ENCODE measurements at regions not wholly inside any gene's neighbourhood (a gene's known extent, or its start where the extent isn't known, plus 50 kb on each side); places are given as distances from the start of the nearest gene placed in this dataset.

DNA sequence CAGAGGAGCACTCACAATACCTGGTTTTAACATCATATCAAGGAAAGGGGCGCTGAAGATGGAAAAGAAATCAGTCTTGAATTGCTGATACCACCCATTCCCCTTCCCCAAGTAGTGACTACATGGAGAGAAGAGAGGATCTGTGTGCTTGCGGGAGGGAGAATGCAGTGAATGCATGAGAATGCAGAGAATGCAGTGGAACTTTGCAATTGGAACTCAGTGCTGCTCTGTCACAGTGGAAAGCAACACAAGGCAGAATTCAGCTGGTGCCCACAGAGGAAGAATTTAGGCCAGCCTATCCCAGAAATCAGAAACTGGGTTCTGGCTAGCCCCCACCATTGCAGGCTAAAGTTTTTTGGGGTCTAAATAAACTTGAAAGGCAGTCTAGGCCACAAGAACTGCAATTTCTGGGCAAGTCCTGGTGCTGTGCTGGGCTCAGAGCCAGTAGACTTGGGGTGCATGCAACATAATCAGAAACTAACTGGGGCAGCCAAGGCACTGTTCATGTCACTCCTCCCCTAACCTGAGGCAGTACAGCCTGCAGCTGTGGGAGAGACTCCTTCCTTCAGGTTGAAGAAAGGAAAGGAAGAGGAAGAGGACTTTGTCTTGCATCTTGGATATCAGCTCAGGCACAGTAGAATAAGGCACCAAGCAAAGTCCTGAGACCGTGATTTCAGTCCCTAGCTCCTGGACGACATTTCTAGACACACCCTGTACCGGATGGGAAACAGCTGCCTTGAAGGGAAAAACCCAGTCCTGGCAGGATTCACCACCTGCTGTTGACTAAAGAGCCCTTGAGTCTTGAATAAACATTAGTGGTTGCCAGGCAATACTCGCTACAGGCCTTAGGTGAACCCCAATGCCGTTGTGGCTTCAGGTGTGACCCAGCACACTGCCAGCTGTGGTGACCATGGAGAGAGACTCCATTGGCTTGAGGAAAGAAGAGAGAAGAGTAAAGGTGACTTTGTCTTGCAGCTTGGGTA is 329.3 kb downstream of the TBL1XR1 start:
- TF ChIP-seq, protein P1, sequence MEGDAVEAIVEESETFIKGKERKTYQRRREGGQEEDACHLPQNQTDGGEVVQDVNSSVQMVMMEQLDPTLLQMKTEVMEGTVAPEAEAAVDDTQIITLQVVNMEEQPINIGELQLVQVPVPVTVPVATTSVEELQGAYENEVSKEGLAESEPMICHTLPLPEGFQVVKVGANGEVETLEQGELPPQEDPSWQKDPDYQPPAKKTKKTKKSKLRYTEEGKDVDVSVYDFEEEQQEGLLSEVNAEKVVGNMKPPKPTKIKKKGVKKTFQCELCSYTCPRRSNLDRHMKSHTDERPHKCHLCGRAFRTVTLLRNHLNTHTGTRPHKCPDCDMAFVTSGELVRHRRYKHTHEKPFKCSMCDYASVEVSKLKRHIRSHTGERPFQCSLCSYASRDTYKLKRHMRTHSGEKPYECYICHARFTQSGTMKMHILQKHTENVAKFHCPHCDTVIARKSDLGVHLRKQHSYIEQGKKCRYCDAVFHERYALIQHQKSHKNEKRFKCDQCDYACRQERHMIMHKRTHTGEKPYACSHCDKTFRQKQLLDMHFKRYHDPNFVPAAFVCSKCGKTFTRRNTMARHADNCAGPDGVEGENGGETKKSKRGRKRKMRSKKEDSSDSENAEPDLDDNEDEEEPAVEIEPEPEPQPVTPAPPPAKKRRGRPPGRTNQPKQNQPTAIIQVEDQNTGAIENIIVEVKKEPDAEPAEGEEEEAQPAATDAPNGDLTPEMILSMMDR (IDR thresholded peaks at IDR 0.05; ENCODE audit: low read depth, low read length), result no peak
- no peak overlapping the region for H3K4me3 ChIP-seq (replicated peaks in 1 of 2; ENCODE audit: low read depth in 2 of 2, low read length in 2 of 2)
- DNase-seq (ENCODE audit: low read depth in 2 of 2), result peak in 1 of 2 donors; percentile 36

DNA sequence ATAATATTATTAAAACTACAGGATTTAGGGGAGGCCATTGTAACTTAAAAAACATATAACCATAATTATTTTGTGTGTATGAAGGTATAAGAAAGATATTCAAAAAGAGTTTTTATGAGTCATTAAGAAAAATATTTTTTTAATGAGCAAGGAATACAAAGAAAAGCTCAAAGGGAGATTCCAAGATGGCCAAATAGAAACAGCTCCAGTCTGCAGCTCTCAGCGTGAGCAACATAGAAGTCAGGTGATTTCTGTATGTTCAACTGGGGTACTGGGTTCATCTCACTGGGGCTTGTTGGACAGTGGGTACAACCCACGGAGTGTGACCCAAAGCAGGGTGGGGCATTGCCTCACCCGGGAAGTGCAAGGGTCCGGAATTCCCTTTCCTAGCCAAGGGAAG is 336.1 kb downstream of the TBL1XR1 start:
- TF ChIP-seq, protein P1 (IDR thresholded peaks at IDR 0.05; ENCODE audit: low read depth, low read length), result no peak
- H3K4me3 ChIP-seq (replicated peaks in 1 of 2; ENCODE audit: low read depth in 2 of 2, low read length in 2 of 2), result no peak overlapping the region
- peak in 1 of 2 donors; percentile 70 for DNase-seq (ENCODE audit: low read depth in 2 of 2)

DNA sequence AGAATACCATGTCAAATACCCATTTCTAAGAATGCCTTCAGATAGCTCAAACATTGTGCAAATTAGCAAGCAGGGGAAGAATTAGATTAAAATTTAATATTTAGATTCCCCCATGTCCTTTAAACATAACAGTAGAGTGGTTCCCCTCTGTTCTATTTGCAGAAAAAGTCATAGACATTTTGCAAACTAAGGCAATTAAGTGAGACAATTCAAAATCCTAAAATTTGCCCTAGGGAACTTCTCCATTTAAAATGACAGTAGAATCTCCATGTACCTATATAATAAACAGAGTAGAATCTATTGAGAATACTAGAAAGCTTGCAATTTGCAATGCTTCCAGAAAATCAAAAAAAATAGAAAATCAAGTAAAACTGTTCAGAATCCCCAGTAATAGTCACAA is 340.6 kb downstream of the TBL1XR1 start:
- no peak overlapping the region for H3K4me3 ChIP-seq (replicated peaks in 1 of 2; ENCODE audit: low read depth in 2 of 2, low read length in 2 of 2)
- no peak for DNase-seq (ENCODE audit: low read depth in 2 of 2)
- TF ChIP-seq, protein P1 (IDR thresholded peaks at IDR 0.05; ENCODE audit: low read depth, low read length), result no peak

DNA sequence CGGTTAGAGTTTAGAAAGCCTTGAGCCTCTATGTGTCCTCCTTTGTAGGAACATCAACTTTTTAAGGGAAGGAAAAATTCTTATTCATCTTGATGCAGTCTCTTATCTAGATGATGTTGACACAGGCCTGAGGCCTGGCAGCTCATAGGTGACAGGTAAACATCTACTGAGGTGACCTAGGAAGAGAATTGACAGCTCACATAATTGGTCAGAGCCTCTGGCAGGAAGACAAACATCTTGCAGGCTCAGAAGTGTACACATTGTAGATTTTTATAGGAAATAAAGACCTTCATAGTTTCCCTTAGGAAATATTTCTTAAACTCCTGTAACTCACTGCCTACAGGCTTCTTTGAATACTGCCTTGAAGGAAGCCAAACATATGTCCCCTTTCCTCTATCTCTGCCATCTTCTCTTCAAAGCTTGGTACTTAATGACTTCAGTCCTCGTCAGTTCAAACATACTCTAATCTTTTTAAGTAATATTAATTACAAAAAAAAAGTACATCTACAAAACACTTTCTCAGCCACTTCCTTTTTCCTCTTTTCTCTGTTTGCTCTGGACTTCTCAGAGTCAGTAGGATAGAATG is 341.3 kb downstream of the TBL1XR1 start:
- TF ChIP-seq, protein P1 (IDR thresholded peaks at IDR 0.05; ENCODE audit: low read depth, low read length), result no peak
- no peak for DNase-seq (ENCODE audit: low read depth in 2 of 2)
- no peak overlapping the region for H3K4me3 ChIP-seq (replicated peaks in 1 of 2; ENCODE audit: low read depth in 2 of 2, low read length in 2 of 2)

DNA sequence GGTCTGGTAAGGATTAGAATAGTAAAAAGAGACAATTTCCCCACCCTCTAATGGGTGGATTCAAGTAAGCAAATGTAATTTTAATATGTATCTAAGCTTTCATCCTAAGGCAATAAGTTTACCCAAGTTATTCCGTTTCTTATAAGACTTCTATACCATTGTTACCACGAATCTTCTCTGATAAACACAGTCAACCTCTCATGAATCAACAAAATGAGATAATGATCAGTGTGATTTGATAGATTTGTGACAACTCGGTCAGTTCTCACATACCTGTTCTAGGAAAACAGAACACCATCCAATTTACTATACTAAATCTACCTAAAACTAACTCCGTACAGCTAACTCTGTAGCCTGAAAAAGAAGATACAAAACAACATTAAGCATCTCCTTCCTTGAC is 342.1 kb downstream of the TBL1XR1 start:
- no peak overlapping the region for H3K4me3 ChIP-seq (replicated peaks in 1 of 2; ENCODE audit: low read depth in 2 of 2, low read length in 2 of 2)
- TF ChIP-seq, protein P1 (IDR thresholded peaks at IDR 0.05; ENCODE audit: low read depth, low read length), result no peak
- DNase-seq (ENCODE audit: low read depth in 2 of 2), result no peak

DNA sequence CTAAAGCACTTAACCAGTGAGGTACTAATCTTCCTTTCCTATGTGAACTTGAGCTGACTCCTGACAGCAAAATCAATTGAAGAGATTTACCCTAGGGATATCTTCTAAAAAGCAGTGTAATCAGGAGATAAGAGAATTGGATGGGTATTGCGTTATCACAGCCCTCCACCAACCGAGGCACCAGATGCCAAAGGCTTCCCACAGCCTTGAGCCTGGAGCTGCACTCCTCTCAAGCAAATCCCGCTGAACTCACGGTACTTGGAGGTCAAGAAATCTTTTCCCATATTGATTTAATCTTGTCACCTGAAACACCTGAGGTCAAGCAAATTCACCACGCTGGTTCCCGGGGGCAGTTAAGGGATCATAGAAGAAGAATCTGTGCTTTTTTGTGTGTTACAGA is 346.8 kb downstream of the TBL1XR1 start:
- no peak overlapping the region for H3K4me3 ChIP-seq (replicated peaks in 1 of 2; ENCODE audit: low read depth in 2 of 2, low read length in 2 of 2)
- no peak for DNase-seq (ENCODE audit: low read depth in 2 of 2)
- TF ChIP-seq, protein P1 (IDR thresholded peaks at IDR 0.05; ENCODE audit: low read depth, low read length), result no peak

All from cardiac fibroblast (primary cell).